HL-60 (cell line): ENCODE measurements at regions not wholly inside any gene's neighbourhood (a gene's known extent, or its start where the extent isn't known, plus 50 kb on each side); places are given as distances from the start of the nearest gene placed in this dataset.

Experiments
- SPI1 ChIP-seq: IDR thresholded peaks from 2 replicates; pipeline ENCODE4 v1.6.1; 2012; ENCODE audit warnings: low read depth, mild to moderate bottlenecking, borderline replicate concordance
- TF ChIP-seq, protein P1 (sequence below): IDR thresholded peaks from one replicate; pipeline ENCODE4 v1.5.1; 2011; ENCODE audit warnings: low read length, control low read depth, inconsistent platforms; ENCODE audit not compliant: insufficient read depth
- TF ChIP-seq, protein P2 (sequence below): IDR thresholded peaks from 2 replicates; pipeline ENCODE4 v1.6.1; 2012; ENCODE audit warnings: low read depth; ENCODE audit not compliant: insufficient replicate concordance

DNA sequence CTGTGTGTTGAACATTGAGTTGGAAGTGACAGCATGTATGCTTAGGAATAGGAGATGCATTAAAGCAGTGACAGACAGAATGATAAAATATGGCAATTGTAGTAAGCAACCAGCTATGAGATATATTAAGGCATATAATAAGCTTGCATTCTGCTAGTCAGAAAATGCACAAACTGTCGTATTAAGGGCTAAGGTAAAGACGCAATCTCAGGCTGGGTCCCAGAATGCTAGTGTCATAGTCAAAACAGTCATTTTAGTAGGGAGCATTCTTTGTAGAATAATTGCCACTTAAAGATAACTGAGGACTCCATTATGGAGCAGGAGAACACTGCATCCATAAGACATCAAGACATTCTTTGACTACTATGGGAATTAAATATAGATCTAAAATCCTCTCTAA is 1369.7 kb upstream of the C9orf72 start:
- TF ChIP-seq, protein P1, sequence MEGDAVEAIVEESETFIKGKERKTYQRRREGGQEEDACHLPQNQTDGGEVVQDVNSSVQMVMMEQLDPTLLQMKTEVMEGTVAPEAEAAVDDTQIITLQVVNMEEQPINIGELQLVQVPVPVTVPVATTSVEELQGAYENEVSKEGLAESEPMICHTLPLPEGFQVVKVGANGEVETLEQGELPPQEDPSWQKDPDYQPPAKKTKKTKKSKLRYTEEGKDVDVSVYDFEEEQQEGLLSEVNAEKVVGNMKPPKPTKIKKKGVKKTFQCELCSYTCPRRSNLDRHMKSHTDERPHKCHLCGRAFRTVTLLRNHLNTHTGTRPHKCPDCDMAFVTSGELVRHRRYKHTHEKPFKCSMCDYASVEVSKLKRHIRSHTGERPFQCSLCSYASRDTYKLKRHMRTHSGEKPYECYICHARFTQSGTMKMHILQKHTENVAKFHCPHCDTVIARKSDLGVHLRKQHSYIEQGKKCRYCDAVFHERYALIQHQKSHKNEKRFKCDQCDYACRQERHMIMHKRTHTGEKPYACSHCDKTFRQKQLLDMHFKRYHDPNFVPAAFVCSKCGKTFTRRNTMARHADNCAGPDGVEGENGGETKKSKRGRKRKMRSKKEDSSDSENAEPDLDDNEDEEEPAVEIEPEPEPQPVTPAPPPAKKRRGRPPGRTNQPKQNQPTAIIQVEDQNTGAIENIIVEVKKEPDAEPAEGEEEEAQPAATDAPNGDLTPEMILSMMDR = no peak
- TF ChIP-seq, protein P2, sequence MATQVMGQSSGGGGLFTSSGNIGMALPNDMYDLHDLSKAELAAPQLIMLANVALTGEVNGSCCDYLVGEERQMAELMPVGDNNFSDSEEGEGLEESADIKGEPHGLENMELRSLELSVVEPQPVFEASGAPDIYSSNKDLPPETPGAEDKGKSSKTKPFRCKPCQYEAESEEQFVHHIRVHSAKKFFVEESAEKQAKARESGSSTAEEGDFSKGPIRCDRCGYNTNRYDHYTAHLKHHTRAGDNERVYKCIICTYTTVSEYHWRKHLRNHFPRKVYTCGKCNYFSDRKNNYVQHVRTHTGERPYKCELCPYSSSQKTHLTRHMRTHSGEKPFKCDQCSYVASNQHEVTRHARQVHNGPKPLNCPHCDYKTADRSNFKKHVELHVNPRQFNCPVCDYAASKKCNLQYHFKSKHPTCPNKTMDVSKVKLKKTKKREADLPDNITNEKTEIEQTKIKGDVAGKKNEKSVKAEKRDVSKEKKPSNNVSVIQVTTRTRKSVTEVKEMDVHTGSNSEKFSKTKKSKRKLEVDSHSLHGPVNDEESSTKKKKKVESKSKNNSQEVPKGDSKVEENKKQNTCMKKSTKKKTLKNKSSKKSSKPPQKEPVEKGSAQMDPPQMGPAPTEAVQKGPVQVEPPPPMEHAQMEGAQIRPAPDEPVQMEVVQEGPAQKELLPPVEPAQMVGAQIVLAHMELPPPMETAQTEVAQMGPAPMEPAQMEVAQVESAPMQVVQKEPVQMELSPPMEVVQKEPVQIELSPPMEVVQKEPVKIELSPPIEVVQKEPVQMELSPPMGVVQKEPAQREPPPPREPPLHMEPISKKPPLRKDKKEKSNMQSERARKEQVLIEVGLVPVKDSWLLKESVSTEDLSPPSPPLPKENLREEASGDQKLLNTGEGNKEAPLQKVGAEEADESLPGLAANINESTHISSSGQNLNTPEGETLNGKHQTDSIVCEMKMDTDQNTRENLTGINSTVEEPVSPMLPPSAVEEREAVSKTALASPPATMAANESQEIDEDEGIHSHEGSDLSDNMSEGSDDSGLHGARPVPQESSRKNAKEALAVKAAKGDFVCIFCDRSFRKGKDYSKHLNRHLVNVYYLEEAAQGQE = no peak
- TF ChIP-seq SPI1 = no peak
